ENCODE measurements at regions not wholly inside any gene's neighbourhood (a gene's known extent, or its start where the extent isn't known, plus 50 kb on each side); places are given as distances from the start of the nearest gene placed in this dataset.
A peak's percentile ranks its signal among the peaks of the same experiment; 100 is the strongest.

DNA sequence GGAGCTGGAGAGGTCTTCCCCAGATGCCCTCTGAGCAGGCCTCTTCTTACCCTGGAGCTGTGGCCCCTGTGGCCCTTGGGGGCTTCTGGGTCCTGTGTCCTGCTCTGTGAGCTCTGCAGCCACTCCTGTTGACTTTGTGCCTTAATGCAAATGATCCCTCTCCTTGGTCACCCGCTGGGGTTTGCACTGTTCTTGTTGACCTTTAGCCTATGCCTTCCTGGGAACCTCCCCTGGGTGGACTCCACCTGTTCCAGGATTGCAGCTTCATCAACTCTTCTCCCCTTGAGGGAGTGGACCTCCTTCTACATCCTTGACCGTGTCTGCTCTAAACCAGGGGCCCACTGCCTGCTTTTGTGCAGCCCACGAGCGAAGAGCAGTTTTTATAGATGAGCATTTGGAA lies 58.6 kb upstream of the CTBP2 start:
- Histone ChIP-seq H3K4me1 (replicated peaks in 1 of 2) (no peaks in the 10 kb centered on the region), H3K27me3 (no peaks in the 10 kb centered on the region), H3K4me3 (no peak overlapping the region), H3K36me3 (replicated peaks in 1 of 2) (no peaks in the 10 kb centered on the region), H3K9me3 (replicated peaks in 1 of 3) (no peaks in the 10 kb centered on the region), H3K27ac (no peak overlapping the region)
- DNase-seq = peak in 1 of 7 donors; percentile 13
- no peak for TF ChIP-seq POLR2A (IDR thresholded peaks at IDR 0.05)
- TF ChIP-seq, protein P1, sequence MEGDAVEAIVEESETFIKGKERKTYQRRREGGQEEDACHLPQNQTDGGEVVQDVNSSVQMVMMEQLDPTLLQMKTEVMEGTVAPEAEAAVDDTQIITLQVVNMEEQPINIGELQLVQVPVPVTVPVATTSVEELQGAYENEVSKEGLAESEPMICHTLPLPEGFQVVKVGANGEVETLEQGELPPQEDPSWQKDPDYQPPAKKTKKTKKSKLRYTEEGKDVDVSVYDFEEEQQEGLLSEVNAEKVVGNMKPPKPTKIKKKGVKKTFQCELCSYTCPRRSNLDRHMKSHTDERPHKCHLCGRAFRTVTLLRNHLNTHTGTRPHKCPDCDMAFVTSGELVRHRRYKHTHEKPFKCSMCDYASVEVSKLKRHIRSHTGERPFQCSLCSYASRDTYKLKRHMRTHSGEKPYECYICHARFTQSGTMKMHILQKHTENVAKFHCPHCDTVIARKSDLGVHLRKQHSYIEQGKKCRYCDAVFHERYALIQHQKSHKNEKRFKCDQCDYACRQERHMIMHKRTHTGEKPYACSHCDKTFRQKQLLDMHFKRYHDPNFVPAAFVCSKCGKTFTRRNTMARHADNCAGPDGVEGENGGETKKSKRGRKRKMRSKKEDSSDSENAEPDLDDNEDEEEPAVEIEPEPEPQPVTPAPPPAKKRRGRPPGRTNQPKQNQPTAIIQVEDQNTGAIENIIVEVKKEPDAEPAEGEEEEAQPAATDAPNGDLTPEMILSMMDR (IDR thresholded peaks at IDR 0.05) = no peak
- intact Hi-C loops (cut with DNase I) = no loop called here
- WGBS, 4 donors = 85 to 94% (median 91%) methylated on average over 4 of the region's 4 CpGs

DNA sequence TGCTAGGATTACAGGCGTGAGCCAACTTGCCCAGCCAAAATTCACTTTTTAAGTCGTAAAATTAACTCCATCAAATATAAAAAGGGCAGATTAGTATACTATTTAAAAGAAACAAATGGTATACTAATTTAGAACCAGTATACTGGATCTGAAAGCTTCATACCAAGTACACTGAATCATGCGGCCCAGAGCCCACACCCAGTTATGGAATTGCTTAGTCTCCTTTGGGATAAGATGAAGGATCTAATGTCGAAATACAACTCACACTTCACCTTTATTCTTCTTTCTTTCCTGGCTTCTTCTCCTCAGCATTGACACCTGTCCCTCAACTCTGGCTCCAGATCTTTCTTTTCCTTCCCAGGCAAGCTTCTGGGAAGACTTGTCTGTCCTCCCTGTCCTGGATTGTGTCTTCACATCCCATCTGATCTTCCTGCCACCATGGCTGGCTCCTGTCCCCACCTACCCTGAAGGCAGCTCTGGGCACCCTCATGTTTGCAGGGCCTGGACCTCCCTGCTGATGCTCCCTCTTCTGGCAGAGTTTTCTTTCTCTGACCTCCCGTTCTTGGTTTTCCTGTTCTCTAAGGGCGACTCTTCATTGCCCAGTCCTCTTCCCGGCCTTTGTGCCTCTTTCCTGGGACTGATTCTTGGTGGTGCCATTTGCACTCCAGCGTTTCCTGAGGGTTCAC lies 57.8 kb upstream of the CTBP2 start:
- H3K4me3 ChIP-seq = no peak overlapping the region
- no peak overlapping the region for H3K27ac ChIP-seq
- no peaks in the 10 kb centered on the region for H3K36me3 ChIP-seq (replicated peaks in 1 of 2)
- no peak for TF ChIP-seq POLR2A (IDR thresholded peaks at IDR 0.05)
- TF ChIP-seq, protein P1 (IDR thresholded peaks at IDR 0.05) = no peak
- H3K27me3 ChIP-seq = no peaks in the 10 kb centered on the region
- no peak for DNase-seq
- H3K4me1 ChIP-seq (replicated peaks in 1 of 2) = no peaks in the 10 kb centered on the region
- WGBS, 4 donors = 76 to 83% (median 81%) methylated on average over 8 of the region's 8 CpGs
- H3K9me3 ChIP-seq (replicated peaks in 1 of 3) = no peaks in the 10 kb centered on the region
- intact Hi-C loops (cut with DNase I) = no loop called here

DNA sequence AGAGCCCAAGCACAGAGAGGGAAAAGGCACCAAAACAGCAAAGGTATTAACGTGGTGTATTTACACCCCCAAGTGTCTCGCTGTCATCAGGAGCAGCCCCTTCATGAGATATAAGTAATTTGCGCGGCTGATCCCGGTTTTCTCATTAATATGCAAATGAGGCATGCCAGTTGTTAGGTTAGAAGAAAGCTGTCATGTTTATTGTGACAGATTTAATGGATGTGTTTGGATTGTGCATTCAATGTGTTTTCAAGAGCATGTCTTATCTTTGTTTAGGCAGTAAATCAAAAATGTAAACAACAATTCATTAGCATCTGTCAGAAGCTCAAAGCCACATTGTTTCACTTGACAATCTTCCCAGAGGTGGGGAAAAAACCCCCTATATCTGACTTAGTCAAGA lies 56.5 kb upstream of the CTBP2 start:
- H3K27me3 ChIP-seq = no peaks in the 10 kb centered on the region
- intact Hi-C loops (cut with DNase I) = no loop called here
- TF ChIP-seq POLR2A (IDR thresholded peaks at IDR 0.05) = no peak
- TF ChIP-seq, protein P1 (IDR thresholded peaks at IDR 0.05) = no peak
- H3K4me3 ChIP-seq = no peak overlapping the region
- no peaks in the 10 kb centered on the region for H3K36me3 ChIP-seq (replicated peaks in 1 of 2)
- WGBS, 4 donors = 68 to 77% (median 75%) methylated on average over 5 of the region's 5 CpGs
- no peak for DNase-seq
- no peak overlapping the region for H3K27ac ChIP-seq
- H3K4me1 ChIP-seq (replicated peaks in 1 of 2) = no peaks in the 10 kb centered on the region
- H3K9me3 ChIP-seq (replicated peaks in 1 of 3) = no peaks in the 10 kb centered on the region

DNA sequence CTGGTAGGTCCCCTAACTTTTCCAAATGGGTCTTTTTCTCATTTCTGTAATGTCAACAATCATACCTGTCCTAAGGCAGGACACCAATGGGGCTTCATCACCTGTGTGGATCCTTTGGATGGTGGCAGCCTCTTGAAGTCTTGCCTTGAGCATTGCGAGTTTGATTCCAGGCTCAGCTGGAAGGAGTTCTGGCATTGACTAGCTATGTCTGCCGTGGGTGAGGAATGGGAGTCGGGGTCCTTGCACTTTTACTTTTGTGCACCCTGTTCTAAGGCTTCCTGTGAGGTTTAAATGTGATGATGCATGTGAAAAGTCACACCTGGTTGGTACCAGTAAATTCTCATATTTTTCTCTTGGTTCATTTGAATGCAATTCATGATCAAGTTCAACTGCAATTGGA lies 55.9 kb upstream of the CTBP2 start:
- Histone ChIP-seq H3K4me1 (replicated peaks in 1 of 2) (no peaks in the 10 kb centered on the region), H3K9me3 (replicated peaks in 1 of 3) (no peaks in the 10 kb centered on the region), H3K27me3 (no peaks in the 10 kb centered on the region), H3K4me3 (no peak overlapping the region), H3K36me3 (replicated peaks in 1 of 2) (no peaks in the 10 kb centered on the region), H3K27ac (no peak overlapping the region)
- no peak for DNase-seq
- 91 to 97% (median 94%) methylated on average over 3 of the region's 3 CpGs for WGBS, 4 donors
- no peak for TF ChIP-seq POLR2A (IDR thresholded peaks at IDR 0.05)
- TF ChIP-seq, protein P1 (IDR thresholded peaks at IDR 0.05) = no peak
- intact Hi-C loops (cut with DNase I) = no loop called here

Data from adrenal gland (tissue), 9 donors.